Caco-2 (cell line): ENCODE measurements at regions not wholly inside any gene's neighbourhood (a gene's known extent, or its start where the extent isn't known, plus 50 kb on each side); places are given as distances from the start of the nearest gene placed in this dataset.

ENCODE experiments used
- BruUV-seq: library from RNA; stranded (reverse); fragments of 400-500 nt; replicated peaks from 2 replicates; lab custom pipeline; 2021; lab: Mats Ljungman, UMichigan
- CTCF ChIA-PET: fragments of 300-600 bp; sonication (Branson Sonifier 250); formaldehyde crosslinking; loops from one replicate; lab custom pipeline; 2022; ENCODE audit warnings: antibody characterized with exemption; lab: Charles Lee
- POLR2A ChIA-PET: fragments of 300-600 bp; sonication (Branson Sonifier 250); formaldehyde crosslinking; loops from one replicate; lab custom pipeline; 2022; ENCODE audit warnings: antibody characterized with exemption; lab: Charles Lee
- DNase-seq, 2 experiments: peaks; one replicate each; pipeline versions ENCODE4 v3.0.0 to v3.0.0-alpha.2; 2020 to 2022
- H3K27me3 ChIP-seq: replicated peaks from 2 replicates; pipeline ENCODE4 v1.6.0; 2011; ENCODE audit warnings: low read length; ENCODE audit not compliant: control insufficient read depth, insufficient read depth
- H3K36me3 ChIP-seq: 2 replicates; pipeline ENCODE4 v1.5.1; 2011; ENCODE audit warnings: low read length; ENCODE audit not compliant: control insufficient read depth, insufficient read depth
- H3K4me1 ChIP-seq: fragments of 250-450 bp; sonication (Bioruptor Pico); 2 replicates; pipeline ENCODE4 v1.5.1; 2020; ENCODE audit warnings: mild to moderate bottlenecking
- H3K4me3 ChIP-seq: 2 replicates; pipeline ENCODE4 v1.5.1; 2011; ENCODE audit warnings: low read depth, mild to moderate bottlenecking, control low read depth, low read length
- H3K9me3 ChIP-seq: fragments of 250-450 bp; sonication (Bioruptor Pico); 2 replicates; pipeline ENCODE4 v1.5.1; 2020; ENCODE audit warnings: mild to moderate bottlenecking, moderate library complexity
- H3K27ac Mint-ChIP-seq: one replicate; pipeline ENCODE4 v1.8.0; 2022; ENCODE audit warnings: mixed read lengths; ENCODE audit not compliant: unreplicated experiment
- H3K27me3 Mint-ChIP-seq: one replicate; pipeline ENCODE4 v1.8.0; 2022; ENCODE audit warnings: mixed read lengths; ENCODE audit not compliant: insufficient read depth, unreplicated experiment
- H3K36me3 Mint-ChIP-seq: one replicate; pipeline ENCODE4 v1.8.0; 2022; ENCODE audit warnings: mild to moderate bottlenecking, mixed read lengths; ENCODE audit not compliant: insufficient read depth, unreplicated experiment
- H3K4me1 Mint-ChIP-seq: one replicate; pipeline ENCODE4 v1.8.0; 2022; ENCODE audit warnings: low read depth, mixed read lengths; ENCODE audit not compliant: unreplicated experiment
- H3K4me3 Mint-ChIP-seq: one replicate; pipeline ENCODE4 v1.8.0; 2022; ENCODE audit warnings: mild to moderate bottlenecking, moderate library complexity, mixed read lengths; ENCODE audit not compliant: unreplicated experiment
- H3K9me3 Mint-ChIP-seq: one replicate; pipeline ENCODE4 v1.8.0; 2022; ENCODE audit warnings: mixed read lengths; ENCODE audit not compliant: unreplicated experiment
- intact Hi-C: fragments of 100-400 bp; cut with micrococcal nuclease; formaldehyde crosslinking; loops from one replicate; pipeline ENCODE4 v1.10.0; 2022; ENCODE audit not compliant: unreplicated experiment
- TF ChIP-seq, protein P1 (sequence below), 2 experiments: fragments of 200-600 bp in 1 of 2; IDR thresholded peaks; 1 replicate in 1 of 2; 2 replicates in 1 of 2; pipeline versions ENCODE4 v1.5.1 to v1.8.0; 2011 to 2022; ENCODE audit warnings: antibody characterized with exemption in 1 of 2, control low read depth in 1 of 2, inconsistent platforms in 1 of 2, low read depth in 1 of 2, low read length in 1 of 2, mild to moderate bottlenecking in 1 of 2, moderate library complexity in 1 of 2; ENCODE audit not compliant: insufficient read depth in 1 of 2, severe bottlenecking in 1 of 2, unreplicated experiment in 1 of 2

DNA sequence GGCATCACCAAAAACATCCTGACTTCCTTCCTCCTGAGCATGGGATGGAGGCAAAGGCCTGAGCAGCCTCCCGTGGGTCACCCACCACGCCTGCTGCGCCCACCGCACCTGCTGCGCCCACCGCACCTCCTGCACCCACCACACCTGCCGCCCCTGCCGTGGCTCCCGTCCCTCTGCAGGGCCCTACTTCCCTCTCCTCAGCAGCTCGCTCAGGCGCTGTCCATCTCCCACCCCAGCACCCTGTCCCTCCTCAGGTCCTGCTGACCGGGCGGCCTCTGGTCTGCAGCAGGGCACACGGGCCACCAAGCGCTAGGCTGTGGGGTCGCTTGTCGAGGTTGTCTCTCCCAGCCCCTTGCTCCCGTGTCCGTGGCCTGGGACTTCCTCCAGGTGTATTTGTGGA lies 72.7 kb upstream of the SLCO4A1 start:
- no TSS peak for BruUV-seq
- H3K27me3 Mint-ChIP-seq = peaks cover 31% of the 10 kb centered on the region
- H3K27ac Mint-ChIP-seq = no peak overlapping the region

DNA sequence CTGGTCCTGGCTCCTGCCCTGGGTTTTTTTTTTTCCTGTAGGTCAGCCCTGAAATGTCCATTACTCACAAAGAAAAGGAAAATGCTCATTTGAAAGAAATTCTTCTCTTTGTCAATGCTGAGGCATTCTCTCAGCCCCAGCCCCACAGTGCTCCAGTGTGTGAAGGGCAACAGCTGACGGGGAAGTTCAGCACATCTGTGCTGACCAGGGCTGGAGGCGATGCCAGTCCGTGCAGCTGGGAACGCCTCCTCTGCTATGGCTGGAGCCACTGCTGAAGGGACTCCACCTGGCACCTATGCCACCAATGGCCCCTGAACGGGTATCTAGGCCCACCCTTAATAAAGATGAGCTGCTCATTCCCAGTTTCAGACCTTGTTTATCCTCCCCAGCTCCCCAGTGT lies 71.9 kb upstream of the SLCO4A1 start:
- Histone ChIP-seq H3K4me1 (no peaks in the 10 kb centered on the region), H3K36me3 (no peaks in the 10 kb centered on the region), H3K9me3 (no peaks in the 10 kb centered on the region), H3K4me3 (no peak overlapping the region), H3K27me3 (no peaks in the 10 kb centered on the region)
- H3K4me1 Mint-ChIP-seq = no peaks in the 10 kb centered on the region
- ChIA-PET POLR2A (no interaction called here), CTCF (interaction anchor here (0.5 to 0.6 kb wide), 2 partner anchors 13 to 46 kb away, joined by 3 read pairs; no protein-coding TSS in a partner anchor)
- no peak overlapping the region for H3K27ac Mint-ChIP-seq
- DNase-seq = no peak
- H3K27me3 Mint-ChIP-seq = peaks cover 34% of the 10 kb centered on the region
- no peaks in the 10 kb centered on the region for H3K36me3 Mint-ChIP-seq
- H3K9me3 Mint-ChIP-seq = no peaks in the 10 kb centered on the region
- no peak overlapping the region for H3K4me3 Mint-ChIP-seq
- TF ChIP-seq, protein P1, sequence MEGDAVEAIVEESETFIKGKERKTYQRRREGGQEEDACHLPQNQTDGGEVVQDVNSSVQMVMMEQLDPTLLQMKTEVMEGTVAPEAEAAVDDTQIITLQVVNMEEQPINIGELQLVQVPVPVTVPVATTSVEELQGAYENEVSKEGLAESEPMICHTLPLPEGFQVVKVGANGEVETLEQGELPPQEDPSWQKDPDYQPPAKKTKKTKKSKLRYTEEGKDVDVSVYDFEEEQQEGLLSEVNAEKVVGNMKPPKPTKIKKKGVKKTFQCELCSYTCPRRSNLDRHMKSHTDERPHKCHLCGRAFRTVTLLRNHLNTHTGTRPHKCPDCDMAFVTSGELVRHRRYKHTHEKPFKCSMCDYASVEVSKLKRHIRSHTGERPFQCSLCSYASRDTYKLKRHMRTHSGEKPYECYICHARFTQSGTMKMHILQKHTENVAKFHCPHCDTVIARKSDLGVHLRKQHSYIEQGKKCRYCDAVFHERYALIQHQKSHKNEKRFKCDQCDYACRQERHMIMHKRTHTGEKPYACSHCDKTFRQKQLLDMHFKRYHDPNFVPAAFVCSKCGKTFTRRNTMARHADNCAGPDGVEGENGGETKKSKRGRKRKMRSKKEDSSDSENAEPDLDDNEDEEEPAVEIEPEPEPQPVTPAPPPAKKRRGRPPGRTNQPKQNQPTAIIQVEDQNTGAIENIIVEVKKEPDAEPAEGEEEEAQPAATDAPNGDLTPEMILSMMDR (IDR thresholded peaks at IDR 0.05; ENCODE audit: insufficient read depth in 1 of 2, low read depth in 1 of 2, low read length in 1 of 2, severe bottlenecking in 1 of 2, unreplicated experiment in 1 of 2) = no peak
- intact Hi-C loops = no loop called here
- no TSS peak for BruUV-seq

More for the DNA sequence above, 72.7 kb upstream of the SLCO4A1 start:
- H3K4me3 Mint-ChIP-seq = no peak overlapping the region
- intact Hi-C loops = no loop called here
- H3K4me1 Mint-ChIP-seq = no peaks in the 10 kb centered on the region
- Histone ChIP-seq H3K9me3 (no peaks in the 10 kb centered on the region), H3K36me3 (no peaks in the 10 kb centered on the region), H3K4me3 (no peak overlapping the region), H3K4me1 (no peaks in the 10 kb centered on the region), H3K27me3 (no peaks in the 10 kb centered on the region)
- H3K36me3 Mint-ChIP-seq = no peaks in the 10 kb centered on the region
- CTCF ChIA-PET = no interaction called here
- TF ChIP-seq, protein P1 (IDR thresholded peaks at IDR 0.05; ENCODE audit: insufficient read depth in 1 of 2, low read depth in 1 of 2, low read length in 1 of 2, severe bottlenecking in 1 of 2, unreplicated experiment in 1 of 2) = no peak
- no peaks in the 10 kb centered on the region for H3K9me3 Mint-ChIP-seq
- POLR2A ChIA-PET = no interaction called here
- no peak for DNase-seq

- Mint-ChIP-seq H3K36me3 (no peaks in the 10 kb centered on the region), H3K27me3 (peaks cover 34% of the 10 kb centered on the region), H3K4me1 (no peaks in the 10 kb centered on the region), H3K9me3 (no peaks in the 10 kb centered on the region), H3K4me3 (no peak overlapping the region), H3K27ac (no peak overlapping the region)
- H3K4me3 ChIP-seq = no peak overlapping the region
- ChIA-PET POLR2A (no interaction called here), CTCF (interaction anchor here (0.5 to 1.7 kb wide), 5 partner anchors 12 to 223 kb away, joined by 3 to 6 read pairs (median 3); no protein-coding TSS in a partner anchor)
- H3K36me3 ChIP-seq = no peaks in the 10 kb centered on the region
- H3K9me3 ChIP-seq = no peaks in the 10 kb centered on the region
- TF ChIP-seq, protein P1 (IDR thresholded peaks at IDR 0.05; ENCODE audit: insufficient read depth in 1 of 2, low read depth in 1 of 2, low read length in 1 of 2, severe bottlenecking in 1 of 2, unreplicated experiment in 1 of 2) = no peak
- no TSS peak for BruUV-seq
- intact Hi-C loops = no loop called here
- no peaks in the 10 kb centered on the region for H3K27me3 ChIP-seq
- no peak for DNase-seq
- no peaks in the 10 kb centered on the region for H3K4me1 ChIP-seq
These were observed 71.2 kb upstream of the SLCO4A1 start for GRCh38 chr20:62570897-62571668.
